ENCODE measurements at regions not wholly inside any gene's neighbourhood (a gene's known extent, or its start where the extent isn't known, plus 50 kb on each side); places are given as distances from the start of the nearest gene placed in this dataset.
"Not testable (repeated sequence)": the region's sequence is repeated elsewhere in the genome, so short reads cannot be mapped to it uniquely, and the experiment has no call there.

DNA sequence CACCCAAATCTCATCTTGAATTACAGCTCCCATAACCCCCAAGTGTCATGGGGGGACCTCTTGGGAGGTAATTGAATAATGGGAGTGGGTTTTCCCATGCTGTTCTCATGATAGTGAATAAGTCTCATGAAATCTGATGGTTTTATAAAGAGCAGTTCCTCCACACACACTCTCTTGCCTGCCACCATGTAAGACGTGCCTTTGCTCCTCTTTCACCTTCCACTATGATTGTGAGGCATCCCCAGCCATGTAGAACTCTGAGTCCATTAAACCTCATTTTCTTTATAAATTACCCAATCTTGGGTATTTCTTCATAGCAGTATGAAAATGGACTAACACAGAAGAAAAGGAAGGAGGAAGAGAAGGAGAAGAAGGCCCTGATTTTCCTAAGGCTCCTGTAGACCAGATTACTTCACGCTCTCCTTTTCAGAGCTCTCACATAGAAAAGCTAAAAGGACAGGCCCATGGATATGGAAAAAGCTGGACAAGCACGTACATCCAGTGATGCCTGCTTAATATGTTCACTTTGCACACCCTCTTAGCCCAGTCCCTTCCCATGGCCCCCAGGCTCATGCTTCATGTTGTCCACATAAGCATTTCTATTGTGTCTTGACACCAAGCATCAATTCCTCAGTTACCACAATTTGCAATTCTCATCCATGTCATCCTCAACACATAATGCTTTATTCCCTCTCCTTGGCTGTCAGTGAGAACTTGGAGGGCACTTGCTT lies 354.8 kb downstream of the CD83 start:
- intact Hi-C loops (cut with DNase I), result no loop called here
- ATAC-seq (no peak), DNase-seq (ENCODE audit: missing footprints) (no peak)

DNA sequence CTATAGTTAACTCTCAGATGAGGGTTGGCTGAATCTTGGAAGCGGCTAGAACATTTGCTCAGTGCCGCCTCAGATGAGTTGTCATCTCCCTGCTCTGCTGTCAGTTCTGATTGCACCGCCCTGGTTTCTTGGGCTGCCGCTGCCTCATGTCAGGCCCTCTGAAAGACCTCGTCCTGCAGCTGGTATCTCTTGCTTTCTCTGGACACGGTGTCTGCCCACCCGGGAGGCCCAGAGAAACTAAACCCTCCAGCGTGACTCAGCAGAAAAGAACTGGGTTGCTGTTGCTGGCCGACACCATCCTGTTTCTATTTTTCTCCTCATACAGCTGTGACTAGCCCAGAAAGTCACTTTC lies 355.4 kb downstream of the CD83 start:
- ATAC-seq (no peak), DNase-seq (ENCODE audit: missing footprints) (no peak)

DNA sequence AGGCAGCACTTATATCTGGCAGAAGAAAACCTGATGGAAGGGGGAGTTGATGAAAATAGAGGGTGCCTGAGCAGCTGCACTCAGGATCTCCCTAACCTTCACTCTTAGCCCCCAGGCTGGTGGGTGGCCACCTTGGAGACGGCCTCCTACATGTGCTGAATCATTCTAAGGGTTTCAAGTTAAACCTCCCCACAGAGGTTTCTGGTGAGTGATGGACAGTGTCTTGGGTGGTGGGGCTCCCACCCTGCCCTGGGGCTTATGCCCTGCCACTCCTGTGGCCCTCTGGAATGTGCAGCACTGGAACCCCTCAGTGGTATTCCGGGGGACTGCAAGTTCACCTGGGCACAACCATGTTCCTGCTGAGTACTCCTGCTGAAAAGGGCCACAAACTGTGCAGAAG lies 357.2 kb downstream of the CD83 start:
- no peak for DNase-seq (ENCODE audit: missing footprints)
- intact Hi-C loops (cut with DNase I), result no loop called here
- no peak for ATAC-seq

More for the DNA sequence above, 355.4 kb downstream of the CD83 start:
- intact Hi-C loops (cut with DNase I), result no loop called here

DNA sequence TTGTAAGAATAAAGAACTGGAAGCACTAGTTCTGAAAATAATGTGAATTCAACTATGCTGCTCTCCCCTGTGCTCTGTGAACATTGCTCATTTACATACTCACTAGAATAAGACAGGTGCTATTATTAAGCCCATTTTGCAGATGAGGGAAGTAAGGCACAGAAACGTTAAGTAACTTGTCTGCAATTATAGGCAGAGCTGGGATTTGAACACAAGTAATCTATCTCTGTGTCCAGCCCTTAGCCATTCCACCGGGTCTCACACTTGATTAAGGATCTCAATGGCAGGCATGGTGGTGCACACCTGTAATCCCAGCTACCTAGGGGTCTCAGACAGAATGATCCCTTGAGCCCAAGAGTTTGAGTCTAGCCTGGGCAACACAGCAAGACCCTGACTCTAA lies 357.7 kb downstream of the CD83 start:
- ATAC-seq (no peak), DNase-seq (ENCODE audit: missing footprints) (no peak)
- intact Hi-C loops (cut with DNase I), result no loop called here

GRCh38 chr6:14476793-14477531 lies 359.4 kb downstream of the CD83 start:
- ATAC-seq (peak; percentile 91), DNase-seq (ENCODE audit: missing footprints) (no peak)
- intact Hi-C loops (cut with DNase I), result no loop called here

- DNase-seq (ENCODE audit: missing footprints) (no peak), ATAC-seq (no peak)
- intact Hi-C loops (cut with DNase I), result no loop called here
Measured at GRCh38 chr6:14477559-14477958, 360.0 kb downstream of the CD83 start.

DNA sequence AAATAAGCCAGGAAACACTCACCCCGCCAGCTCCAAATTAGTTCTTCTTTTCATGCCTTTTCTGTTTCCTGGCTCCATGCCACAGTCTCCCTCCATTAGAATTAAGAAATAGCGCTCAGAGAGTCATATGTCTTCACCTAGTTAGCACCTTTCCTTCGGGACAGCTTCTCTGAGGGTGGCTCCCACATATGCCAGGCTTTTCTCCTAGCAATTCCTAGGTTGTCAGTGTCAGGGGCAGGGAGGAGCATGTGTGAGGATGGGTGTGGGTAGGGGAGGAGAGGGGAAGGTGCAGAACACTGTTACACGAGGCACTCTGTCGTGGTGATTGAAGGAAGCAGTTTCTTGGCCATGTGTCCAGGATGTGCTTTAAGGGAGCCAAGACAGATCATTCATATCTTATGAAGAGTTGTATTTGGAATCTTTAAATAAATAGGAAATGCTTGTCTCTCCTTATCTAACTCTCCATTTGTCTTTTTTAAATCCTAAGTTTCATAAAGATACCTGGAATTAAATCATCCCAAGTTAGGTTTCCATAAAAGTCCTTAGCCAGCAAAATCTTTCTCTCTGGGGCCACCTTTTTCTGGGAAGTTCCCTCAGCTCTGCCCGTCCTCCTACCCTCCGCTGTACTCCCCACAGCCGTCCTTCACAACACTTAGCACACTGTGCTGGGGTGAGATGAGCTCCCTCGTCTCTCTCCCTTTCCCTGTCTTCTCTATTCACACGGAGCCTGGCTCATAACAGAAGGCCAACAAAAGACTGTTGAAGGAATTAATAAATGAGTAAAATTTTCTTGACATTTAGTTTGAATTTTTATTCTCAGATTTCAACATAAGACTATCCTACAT lies 361.0 kb downstream of the CD83 start:
- ATAC-seq (peak; percentile 17), DNase-seq (ENCODE audit: missing footprints) (no peak)
- intact Hi-C loops (cut with DNase I), result no loop called here

DNA sequence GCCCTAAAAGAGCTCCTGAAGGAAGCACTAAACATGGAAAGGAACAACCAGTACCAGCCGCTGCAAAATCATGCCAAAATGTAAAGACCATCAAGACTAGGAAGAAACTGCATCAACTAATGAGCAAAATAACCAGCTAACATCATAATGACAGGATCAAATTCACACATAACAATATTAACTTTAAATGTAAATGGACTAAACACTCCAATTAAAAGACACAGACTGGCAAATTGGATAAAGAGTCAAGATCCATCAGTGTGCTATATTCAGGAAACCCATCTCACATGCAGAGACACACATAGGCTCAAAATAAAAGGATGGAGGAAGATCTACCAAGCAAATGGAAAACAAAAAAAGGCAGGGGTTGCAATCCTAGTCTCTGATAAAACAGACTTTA lies 364.4 kb downstream of the CD83 start:
- intact Hi-C loops (cut with DNase I); DNase-seq (ENCODE audit: missing footprints); ATAC-seq: not testable (repeated sequence)

DNA sequence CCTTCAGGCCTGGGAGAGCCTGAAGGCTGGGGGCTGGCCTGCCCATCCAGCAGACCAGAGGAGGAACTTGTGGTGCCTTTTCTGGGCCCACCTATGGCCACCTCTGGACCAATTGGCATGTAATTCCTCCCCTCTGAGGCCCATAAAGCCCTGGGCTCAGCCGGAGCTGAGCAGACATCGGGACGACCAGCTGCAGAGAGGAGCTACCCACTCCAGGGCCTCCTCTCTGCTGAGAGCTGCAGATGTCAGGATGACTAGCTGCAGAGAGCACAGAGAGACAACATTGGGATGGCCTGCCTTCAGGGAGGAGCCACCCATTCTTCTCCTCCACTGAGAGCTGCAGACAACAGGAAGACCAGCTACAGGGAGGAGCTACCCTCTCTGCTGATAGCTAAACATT lies 370.1 kb downstream of the CD83 start:
- no peak for DNase-seq (ENCODE audit: missing footprints)
- intact Hi-C loops (cut with DNase I), result no loop called here
- no peak for ATAC-seq

- intact Hi-C loops (cut with DNase I), result no loop called here
- DNase-seq (ENCODE audit: missing footprints), result no peak
- no peak for ATAC-seq
Measured at GRCh38 chr6:14488180-14488579, 370.6 kb downstream of the CD83 start.

GRCh38 chr6:14489445-14489844 lies 371.9 kb downstream of the CD83 start:
- DNase-seq (ENCODE audit: missing footprints) (no peak), ATAC-seq (no peak)
- intact Hi-C loops (cut with DNase I), result no loop called here

DNA sequence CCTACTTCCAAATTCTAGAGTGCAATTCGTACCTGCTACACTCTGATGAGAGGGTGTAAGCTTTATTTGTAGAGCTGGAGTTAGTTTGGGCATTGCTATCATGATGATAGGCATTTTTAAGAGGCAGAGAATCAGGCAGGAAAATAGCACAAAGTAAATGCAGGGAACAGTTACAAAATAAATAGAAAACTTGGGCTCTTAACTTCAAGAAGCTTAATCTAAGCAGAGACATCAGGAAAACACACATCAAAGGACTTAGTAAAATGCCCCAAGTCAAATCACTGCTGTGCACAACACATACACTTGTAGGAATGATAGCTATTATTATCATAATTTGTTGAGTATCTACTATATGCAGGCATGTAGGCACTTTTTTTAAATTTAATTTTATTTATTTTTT lies 381.2 kb downstream of the CD83 start:
- no peak for ATAC-seq
- intact Hi-C loops (cut with DNase I), result no loop called here

GRCh38 chr6:14499309-14499708 lies 381.7 kb downstream of the CD83 start:
- intact Hi-C loops (cut with DNase I), result no loop called here
- DNase-seq (ENCODE audit: missing footprints) (no peak), ATAC-seq (no peak)

More for the DNA sequence above, 381.2 kb downstream of the CD83 start:
- no peak for DNase-seq (ENCODE audit: missing footprints)

DNA sequence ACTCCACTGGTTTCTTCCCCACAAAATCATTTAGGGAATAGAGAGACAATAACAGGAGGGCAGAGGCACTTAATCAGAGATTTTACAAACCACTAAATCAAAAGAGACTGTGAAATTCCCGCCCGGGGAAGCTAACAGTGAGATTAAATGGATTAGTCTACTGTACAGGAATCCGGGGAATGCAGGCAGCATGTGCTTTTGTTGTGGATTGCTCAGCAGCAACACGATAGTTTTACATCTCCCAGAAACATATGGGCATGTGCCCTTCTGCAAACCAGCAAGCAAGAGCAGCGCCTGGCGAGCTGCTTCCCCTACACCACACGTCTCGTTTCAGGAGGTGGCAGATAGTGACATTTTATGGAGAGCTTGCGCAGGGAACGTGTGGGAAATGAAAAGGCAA lies 382.3 kb downstream of the CD83 start:
- ATAC-seq, result no peak
- DNase-seq (ENCODE audit: missing footprints), result no peak
- intact Hi-C loops (cut with DNase I), result no loop called here

DNA sequence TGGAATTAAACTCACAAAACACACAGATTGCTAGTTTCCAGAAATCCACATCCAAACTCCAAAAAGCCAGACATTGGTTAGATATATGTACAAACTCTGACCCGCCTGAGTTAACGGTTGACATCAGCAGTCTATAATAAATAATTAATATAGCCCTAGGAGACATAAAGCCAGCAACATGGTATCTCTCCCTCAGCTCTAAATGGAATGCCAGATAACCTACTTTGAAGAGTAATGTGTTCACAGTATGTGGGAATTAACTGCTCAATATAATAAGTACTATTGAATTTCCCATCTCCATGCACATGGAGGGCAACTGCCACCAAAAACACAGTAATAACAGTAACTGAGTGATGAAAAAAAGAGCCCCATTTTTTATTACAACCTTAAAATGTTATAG lies 383.2 kb downstream of the CD83 start:
- intact Hi-C loops (cut with DNase I), result no loop called here
- ATAC-seq (no peak), DNase-seq (ENCODE audit: missing footprints) (no peak)

- ATAC-seq, result no peak
- intact Hi-C loops (cut with DNase I), result no loop called here
- no peak for DNase-seq (ENCODE audit: missing footprints)
Measured at GRCh38 chr6:14501240-14501639, 383.7 kb downstream of the CD83 start.

DNA sequence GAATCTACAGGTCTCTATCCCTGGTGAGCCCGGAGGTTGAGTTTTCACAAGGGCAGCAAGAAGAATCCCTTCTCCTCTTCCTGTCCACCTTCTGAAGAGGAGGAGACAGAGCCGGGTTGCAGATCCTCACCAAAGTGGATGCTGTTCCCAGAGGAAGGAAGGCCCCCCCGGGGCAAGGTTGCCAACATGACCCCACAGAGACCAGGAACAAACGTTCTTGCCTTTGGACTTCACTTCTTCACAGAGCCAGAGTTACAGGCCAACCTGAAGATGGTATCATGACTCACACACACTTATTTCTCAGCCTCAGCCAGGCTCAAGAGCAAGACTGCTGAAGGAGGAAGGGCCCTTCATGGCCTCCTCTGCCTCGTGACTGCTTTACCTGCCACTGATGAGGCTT lies 384.3 kb downstream of the CD83 start:
- ATAC-seq (no peak), DNase-seq (ENCODE audit: missing footprints) (no peak)
- intact Hi-C loops (cut with DNase I), result no loop called here

DNA sequence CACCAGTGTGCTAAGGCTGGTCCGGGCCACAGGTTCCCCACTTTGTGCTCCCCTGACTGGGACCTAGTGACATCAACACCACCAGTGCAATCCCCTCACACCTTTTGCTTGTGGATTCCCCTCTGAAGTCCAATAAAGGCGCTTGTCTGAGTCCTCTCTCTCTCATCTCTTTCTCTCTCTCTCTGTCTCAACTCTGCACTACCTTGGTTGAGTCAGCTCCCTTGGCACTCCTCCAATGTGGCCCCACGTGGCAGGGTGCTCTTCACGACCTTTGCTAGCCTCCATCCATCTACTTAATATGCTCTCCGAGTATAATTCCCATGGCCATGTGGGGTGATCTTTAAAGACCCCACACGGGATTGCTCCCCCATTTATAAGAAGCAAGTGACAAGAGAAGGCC lies 385.0 kb downstream of the CD83 start:
- ATAC-seq, result no peak
- intact Hi-C loops (cut with DNase I), result no loop called here
- no peak for DNase-seq (ENCODE audit: missing footprints)

DNA sequence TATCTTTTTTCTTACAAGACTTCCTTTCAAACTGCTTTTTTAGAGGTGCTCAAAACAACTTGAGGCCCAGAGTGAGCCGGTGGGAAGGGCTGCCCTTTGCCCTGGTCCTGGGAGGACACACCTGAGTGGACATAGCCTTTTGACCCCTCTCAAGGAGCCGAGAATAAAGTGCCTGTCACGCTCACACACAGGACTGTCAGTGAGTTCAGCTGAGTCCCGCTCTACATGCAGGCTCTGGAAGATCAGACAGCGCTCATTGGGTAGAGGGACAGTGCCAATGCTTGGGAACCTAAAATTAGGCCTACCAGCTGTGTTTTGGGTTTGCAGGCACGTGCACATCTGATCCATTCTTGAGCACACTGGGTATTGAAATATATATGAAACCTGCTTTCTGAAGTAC lies 387.8 kb downstream of the CD83 start:
- DNase-seq (ENCODE audit: missing footprints) (no peak), ATAC-seq (no peak)
- intact Hi-C loops (cut with DNase I), result no loop called here
